Right kidney (tissue), 1 donor: ENCODE measurements at regions not wholly inside any gene's neighbourhood (a gene's known extent, or its start where the extent isn't known, plus 50 kb on each side); places are given as distances from the start of the nearest gene placed in this dataset.

Source experiments
- DNase-seq: peaks from one replicate; pipeline ENCODE4 v3.0.0-alpha.2; 2016

GRCh38 chr11:121241343-121242211 lies 51.0 kb upstream of the SC5D start:
- DNase-seq = peak; percentile 27
